Panc1 (cell line): ENCODE measurements at regions not wholly inside any gene's neighbourhood (a gene's known extent, or its start where the extent isn't known, plus 50 kb on each side); places are given as distances from the start of the nearest gene placed in this dataset.

ENCODE experiments used
- ATAC-seq: fragments of 200-7000 bp; cut with Tn5 transposase; 2 replicates; pipeline ENCODE4 v1.9.1; 2020; ENCODE audit warnings: mild to moderate bottlenecking, moderate library complexity
- BruUV-seq: library from RNA; stranded (reverse); fragments of 400-500 nt; replicated peaks from 2 replicates; lab custom pipeline; 2021; lab: Mats Ljungman, UMichigan
- CTCF ChIA-PET: fragments of 300-600 bp; sonication (Branson Sonifier 250); formaldehyde crosslinking; loops from one replicate; lab custom pipeline; 2022; ENCODE audit warnings: antibody characterized with exemption; lab: Charles Lee
- POLR2A ChIA-PET: fragments of 300-600 bp; sonication (Branson Sonifier 250); formaldehyde crosslinking; loops from one replicate; lab custom pipeline; 2022; ENCODE audit warnings: antibody characterized with exemption; lab: Charles Lee
- DNase-seq: peaks from one replicate; pipeline ENCODE4 v3.0.0-alpha.2; 2010; ENCODE audit warnings: low read depth, low spot score
- H3K27ac ChIP-seq: 2 replicates; pipeline ENCODE4 v1.5.1; 2011; ENCODE audit warnings: mild to moderate bottlenecking, low read length, inconsistent platforms
- H3K27me3 ChIP-seq: fragments of 200-500 bp; sonication (Bioruptor generic); 2 replicates; pipeline ENCODE4 v1.6.0; 2014; ENCODE audit warnings: low read length, inconsistent platforms; ENCODE audit not compliant: control insufficient read depth, insufficient read depth
- H3K36me3 ChIP-seq: fragments of 200-500 bp; sonication (Bioruptor generic); 2 replicates; pipeline ENCODE4 v1.5.1; 2014; ENCODE audit warnings: inconsistent platforms, mild to moderate bottlenecking, low read length, moderate library complexity; ENCODE audit not compliant: control insufficient read depth, insufficient read depth
- H3K4me1 ChIP-seq: 2 replicates; pipeline ENCODE4 v1.5.1; 2011; ENCODE audit warnings: inconsistent platforms, mild to moderate bottlenecking, low read length, moderate library complexity; ENCODE audit not compliant: control insufficient read depth, insufficient read depth
- H3K4me3 ChIP-seq, 2 experiments: 2 replicates each; pipeline ENCODE4 v1.5.1; 2011 to 2012; ENCODE audit warnings: low read depth in 2 of 2, low read length in 2 of 2, mild to moderate bottlenecking in 2 of 2, inconsistent platforms in 1 of 2, moderate library complexity in 1 of 2
- H3K9me3 ChIP-seq: fragments of 200-500 bp; sonication (Bioruptor generic); 2 replicates; pipeline ENCODE4 v1.5.1; 2014; ENCODE audit warnings: low read depth, mild to moderate bottlenecking, inconsistent platforms, low read length, moderate library complexity; ENCODE audit not compliant: control insufficient read depth, insufficient read depth
- POLR2AphosphoS5 ChIP-seq: IDR thresholded peaks from 2 replicates; pipeline ENCODE4 v1.6.1; 2012; ENCODE audit warnings: mild to moderate bottlenecking, low read depth, low read length, moderate library complexity
- REST ChIP-seq, 2 experiments: IDR thresholded peaks; 2 replicates each; pipeline ENCODE4 v1.6.1; 2011 to 2012; ENCODE audit warnings: low read depth in 2 of 2, control low read depth in 1 of 2, low read length in 1 of 2, mild to moderate bottlenecking in 1 of 2, moderate library complexity in 1 of 2; ENCODE audit not compliant: insufficient read depth in 1 of 2
- SIN3A ChIP-seq: IDR thresholded peaks from 2 replicates; pipeline ENCODE4 v1.6.1; 2012; ENCODE audit warnings: low read depth, mild to moderate bottlenecking, low read length, moderate library complexity, borderline replicate concordance; ENCODE audit not compliant: insufficient read depth
- TCF7L2 ChIP-seq: IDR thresholded peaks from 2 replicates; pipeline ENCODE4 v1.6.1; 2011; ENCODE audit warnings: mild to moderate bottlenecking, low read depth, low read length, inconsistent platforms
- in situ Hi-C: cut with HindIII; loops from 2 replicates; pipeline ENCODE4 v1.10.0; 2016; ENCODE audit warnings: low sequenced_read_pairs, low pct_unique_long_range_greater_than_20kb
- intact Hi-C: fragments of 100-400 bp; cut with micrococcal nuclease; formaldehyde crosslinking; loops from one replicate; pipeline ENCODE4 v1.10.0; 2022; ENCODE audit not compliant: unreplicated experiment
- TF ChIP-seq, protein P1 (sequence below): fragments of 450-650 bp; IDR thresholded peaks from 2 replicates; pipeline ENCODE4 v1.5.1; 2017; ENCODE audit warnings: mild to moderate bottlenecking

GRCh38 chr2:234203135-234203984 is 152.9 kb downstream of the SPP2 start:
- CTCF ChIA-PET: no interaction called here
- intact Hi-C loops: no loop called here

GRCh38 chr2:234202601-234203000 is 152.1 kb downstream of the SPP2 start:
- Histone ChIP-seq H3K27me3 (no peaks in the 10 kb centered on the region), H3K4me1 (peaks cover 18% of the 10 kb centered on the region), H3K36me3 (no peaks in the 10 kb centered on the region), H3K4me3 (peak overlapping the region in 1 of 2 experiments; percentile 23; a peak in 2 of 4 replicates), H3K9me3 (peaks cover 40% of the 10 kb centered on the region; the same call in 1 of the 2 replicates), H3K27ac (peak overlapping the region; percentile 90)
- TF ChIP-seq SIN3A: no peak
- TF ChIP-seq REST (IDR thresholded peaks at IDR 0.05; ENCODE audit: insufficient read depth in 1 of 2, low read depth in 2 of 2, low read length in 1 of 2): no peak
- intact Hi-C loops (no loop called here), in situ Hi-C loops (no loop called here)
- no TSS peak for BruUV-seq
- POLR2A ChIA-PET: no interaction called here
- no peak for ATAC-seq
- DNase-seq: no peak
- CTCF ChIA-PET: no interaction called here

More at GRCh38 chr2:234203135-234203984, 152.9 kb downstream of the SPP2 start:
- Histone ChIP-seq H3K36me3 (no peaks in the 10 kb centered on the region), H3K27me3 (no peaks in the 10 kb centered on the region), H3K4me1 (peaks cover 18% of the 10 kb centered on the region), H3K27ac (peak overlapping the region; percentile 90), H3K9me3 (peaks cover 40% of the 10 kb centered on the region; the same call in 1 of the 2 replicates), H3K4me3 (peak overlapping the region in 1 of 2 experiments; percentile 23; a peak in 2 of 4 replicates)
- POLR2A ChIA-PET: no interaction called here
- peak; percentile 98 for ATAC-seq
- DNase-seq: peak; percentile 94
- in situ Hi-C loops: no loop called here
- no TSS peak for BruUV-seq
- TF ChIP-seq, protein P1, sequence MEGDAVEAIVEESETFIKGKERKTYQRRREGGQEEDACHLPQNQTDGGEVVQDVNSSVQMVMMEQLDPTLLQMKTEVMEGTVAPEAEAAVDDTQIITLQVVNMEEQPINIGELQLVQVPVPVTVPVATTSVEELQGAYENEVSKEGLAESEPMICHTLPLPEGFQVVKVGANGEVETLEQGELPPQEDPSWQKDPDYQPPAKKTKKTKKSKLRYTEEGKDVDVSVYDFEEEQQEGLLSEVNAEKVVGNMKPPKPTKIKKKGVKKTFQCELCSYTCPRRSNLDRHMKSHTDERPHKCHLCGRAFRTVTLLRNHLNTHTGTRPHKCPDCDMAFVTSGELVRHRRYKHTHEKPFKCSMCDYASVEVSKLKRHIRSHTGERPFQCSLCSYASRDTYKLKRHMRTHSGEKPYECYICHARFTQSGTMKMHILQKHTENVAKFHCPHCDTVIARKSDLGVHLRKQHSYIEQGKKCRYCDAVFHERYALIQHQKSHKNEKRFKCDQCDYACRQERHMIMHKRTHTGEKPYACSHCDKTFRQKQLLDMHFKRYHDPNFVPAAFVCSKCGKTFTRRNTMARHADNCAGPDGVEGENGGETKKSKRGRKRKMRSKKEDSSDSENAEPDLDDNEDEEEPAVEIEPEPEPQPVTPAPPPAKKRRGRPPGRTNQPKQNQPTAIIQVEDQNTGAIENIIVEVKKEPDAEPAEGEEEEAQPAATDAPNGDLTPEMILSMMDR: no peak
- TF ChIP-seq TCF7L2: peak; percentile 99
- no peak for TF ChIP-seq REST (IDR thresholded peaks at IDR 0.05; ENCODE audit: insufficient read depth in 1 of 2, low read depth in 2 of 2, low read length in 1 of 2)
- no peak for TF ChIP-seq SIN3A
- peak; percentile 72; the same call in 1 of the 2 replicates for TF ChIP-seq POLR2AphosphoS5
